NOMO-1 (cell line): ENCODE measurements at regions not wholly inside any gene's neighbourhood (a gene's known extent, or its start where the extent isn't known, plus 50 kb on each side); places are given as distances from the start of the nearest gene placed in this dataset.
A peak's percentile ranks its signal among the peaks of the same experiment; 100 is the strongest.
"Not testable (repeated sequence)": the region's sequence is repeated elsewhere in the genome, so short reads cannot be mapped to it uniquely, and the experiment has no call there.

Source experiments
- DNase-seq, 2 experiments: peaks; one replicate each; lab custom pipeline; 2025; ENCODE audit not compliant: unreplicated experiment in 2 of 2; lab: John Stamatoyannopoulos, UW

GRCh38 chr12:29024117-29024516, 125.0 kb upstream of the FAR2 start:
- DNase-seq: no peak

- no peak for DNase-seq
These were observed 123.1 kb upstream of the FAR2 start for GRCh38 chr12:29025937-29026336.

- no peak for DNase-seq
These were observed 122.7 kb upstream of the FAR2 start for GRCh38 chr12:29026419-29026818.

GRCh38 chr12:29029484-29029883, 119.6 kb upstream of the FAR2 start:
- DNase-seq: not testable (repeated sequence)

GRCh38 chr12:29030006-29030405, 119.1 kb upstream of the FAR2 start:
- no peak for DNase-seq

GRCh38 chr12:29032446-29032845, 116.6 kb upstream of the FAR2 start:
- no peak for DNase-seq

- no peak for DNase-seq
These were observed 115.6 kb upstream of the FAR2 start for GRCh38 chr12:29033519-29033918.

- no peak for DNase-seq
These were observed 114.0 kb upstream of the FAR2 start for GRCh38 chr12:29035112-29035511.

- DNase-seq: no peak
These were observed 110.1 kb upstream of the FAR2 start for GRCh38 chr12:29039013-29039412.

- peak; percentile 59 to 95 for DNase-seq
These were observed 107.5 kb upstream of the FAR2 start for GRCh38 chr12:29041621-29042020.

GRCh38 chr12:29043069-29043468, 106.0 kb upstream of the FAR2 start:
- no peak for DNase-seq

GRCh38 chr12:29044799-29045198, 104.3 kb upstream of the FAR2 start:
- DNase-seq: no peak

GRCh38 chr12:29048787-29049186, 100.3 kb upstream of the FAR2 start:
- no peak for DNase-seq

- peak in 1 of 2 experiments; percentile 78 for DNase-seq
These were observed 98.6 kb upstream of the FAR2 start for GRCh38 chr12:29050503-29050902.

- DNase-seq: no peak
These were observed 97.9 kb upstream of the FAR2 start for GRCh38 chr12:29051221-29051620.

GRCh38 chr12:29053567-29053966, 95.5 kb upstream of the FAR2 start:
- DNase-seq: no peak

- no peak for DNase-seq
These were observed 94.0 kb upstream of the FAR2 start for GRCh38 chr12:29054858-29055663.

- DNase-seq: peak; percentile 52 to 89
These were observed 83.0 kb upstream of the FAR2 start for GRCh38 chr12:29066011-29066588.

GRCh38 chr12:29067430-29067829, 81.6 kb upstream of the FAR2 start:
- peak in 1 of 2 experiments; percentile 24 for DNase-seq

- no peak for DNase-seq
These were observed 78.8 kb upstream of the FAR2 start for GRCh38 chr12:29070309-29070708.

- DNase-seq: no peak
These were observed 78.0 kb upstream of the FAR2 start for GRCh38 chr12:29071099-29071498.

GRCh38 chr12:29072631-29073030, 76.4 kb upstream of the FAR2 start:
- DNase-seq: no peak
